Uterus (tissue), 3 donors: ENCODE measurements at regions not wholly inside any gene's neighbourhood (a gene's known extent, or its start where the extent isn't known, plus 50 kb on each side); places are given as distances from the start of the nearest gene placed in this dataset.

Experiments
- DNase-seq, 2 donors: peaks; one replicate each; pipeline ENCODE4 v3.0.0-alpha.2; 2019 to 2020
- H3K27ac ChIP-seq, 2 donors: fragments of 200-600 bp; sonication (generic); 1 replicate in 1 of 2; 2 replicates in 1 of 2; pipeline ENCODE4 v1.5.1; 2016 to 2018
- H3K27me3 ChIP-seq, 2 donors: fragments of 200-600 bp; sonication (generic); one replicate each; pipeline ENCODE4 v1.5.1; 2018 to 2019; ENCODE audit warnings: control low read depth in 1 of 2
- H3K36me3 ChIP-seq, 2 donors: fragments of 200-600 bp; sonication (generic); one replicate each; pipeline ENCODE4 v1.5.1; 2019; ENCODE audit warnings: control low read depth in 1 of 2
- H3K4me1 ChIP-seq, 2 donors: fragments of 200-600 bp; sonication (generic); one replicate each; pipeline ENCODE4 v1.5.1; 2018 to 2019; ENCODE audit warnings: control low read depth in 1 of 2
- H3K4me3 ChIP-seq, 2 donors: fragments of 200-600 bp; sonication (generic); 1 replicate in 1 of 2; 2 replicates in 1 of 2; pipeline ENCODE4 v1.5.1; 2018 to 2019; ENCODE audit warnings: mild to moderate bottlenecking in 1 of 2
- H3K9me3 ChIP-seq, 2 donors: fragments of 200-600 bp; sonication (generic); one replicate each; pipeline ENCODE4 v1.5.1; 2019; ENCODE audit warnings: control low read depth in 1 of 2
- POLR2A ChIP-seq, 2 donors: fragments of 450-650 bp; IDR thresholded peaks; one replicate each; pipeline ENCODE4 v1.6.1; 2016; ENCODE audit warnings: antibody characterized with exemption in 2 of 2, mild to moderate bottlenecking in 1 of 2, moderate library complexity in 1 of 2
- intact Hi-C: fragments of 100-400 bp; cut with DNase I; formaldehyde crosslinking; loops from one replicate; pipeline ENCODE4 v1.15.1; 2023; ENCODE audit warnings: low total_unique reads
- TF ChIP-seq, protein P1 (sequence below), 4 experiments: fragments of 200-600 bp in 2 of 4; fragments of 450-650 bp in 2 of 4; sonication (generic) in 2 of 4; IDR thresholded peaks; one replicate each; pipeline ENCODE4 v1.5.1; 2016 to 2019; ENCODE audit warnings: antibody characterized with exemption in 4 of 4, mild to moderate bottlenecking in 2 of 4, moderate library complexity in 1 of 4
- donor health status: DM: yes; HTN: yes; CAD: no.

DNA sequence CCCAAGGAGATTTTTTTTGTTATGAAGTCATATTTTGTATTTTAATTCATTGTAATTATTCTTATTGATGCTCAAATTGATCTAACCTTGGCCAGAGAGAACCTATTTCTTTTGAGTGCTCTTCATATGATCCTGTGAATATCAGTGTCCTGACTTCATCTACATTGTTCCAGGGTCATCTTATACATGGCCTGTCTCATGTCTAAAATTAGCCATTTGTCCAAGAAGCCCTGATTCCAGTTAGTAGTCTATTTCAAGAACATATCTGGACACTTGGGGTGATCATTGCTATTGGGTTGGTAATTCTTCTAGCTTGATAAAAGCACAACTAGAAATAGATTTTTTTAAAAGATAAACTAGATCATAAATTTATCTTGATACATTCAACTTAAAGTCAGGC, 266.2 kb downstream of the SPRY1 start:
- H3K9me3 ChIP-seq, result no peaks in the 10 kb centered on the region
- no peak overlapping the region for H3K4me3 ChIP-seq
- no peaks in the 10 kb centered on the region for H3K36me3 ChIP-seq
- DNase-seq, result no peak
- TF ChIP-seq, protein P1, sequence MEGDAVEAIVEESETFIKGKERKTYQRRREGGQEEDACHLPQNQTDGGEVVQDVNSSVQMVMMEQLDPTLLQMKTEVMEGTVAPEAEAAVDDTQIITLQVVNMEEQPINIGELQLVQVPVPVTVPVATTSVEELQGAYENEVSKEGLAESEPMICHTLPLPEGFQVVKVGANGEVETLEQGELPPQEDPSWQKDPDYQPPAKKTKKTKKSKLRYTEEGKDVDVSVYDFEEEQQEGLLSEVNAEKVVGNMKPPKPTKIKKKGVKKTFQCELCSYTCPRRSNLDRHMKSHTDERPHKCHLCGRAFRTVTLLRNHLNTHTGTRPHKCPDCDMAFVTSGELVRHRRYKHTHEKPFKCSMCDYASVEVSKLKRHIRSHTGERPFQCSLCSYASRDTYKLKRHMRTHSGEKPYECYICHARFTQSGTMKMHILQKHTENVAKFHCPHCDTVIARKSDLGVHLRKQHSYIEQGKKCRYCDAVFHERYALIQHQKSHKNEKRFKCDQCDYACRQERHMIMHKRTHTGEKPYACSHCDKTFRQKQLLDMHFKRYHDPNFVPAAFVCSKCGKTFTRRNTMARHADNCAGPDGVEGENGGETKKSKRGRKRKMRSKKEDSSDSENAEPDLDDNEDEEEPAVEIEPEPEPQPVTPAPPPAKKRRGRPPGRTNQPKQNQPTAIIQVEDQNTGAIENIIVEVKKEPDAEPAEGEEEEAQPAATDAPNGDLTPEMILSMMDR (IDR thresholded peaks at IDR 0.05), result no peak
- TF ChIP-seq POLR2A (IDR thresholded peaks at IDR 0.05), result no peak
- H3K4me1 ChIP-seq, result no peaks in the 10 kb centered on the region
- no peaks in the 10 kb centered on the region for H3K27me3 ChIP-seq
- H3K27ac ChIP-seq, result no peak overlapping the region
- intact Hi-C loops, result no loop called here

GRCh38 chr4:123666486-123666885, 269.9 kb downstream of the SPRY1 start:
- no peaks in the 10 kb centered on the region for H3K36me3 ChIP-seq
- no peak overlapping the region for H3K27ac ChIP-seq
- no peak overlapping the region for H3K4me3 ChIP-seq
- DNase-seq, result no peak
- TF ChIP-seq, protein P1 (IDR thresholded peaks at IDR 0.05), result no peak
- TF ChIP-seq POLR2A (IDR thresholded peaks at IDR 0.05), result no peak
- intact Hi-C loops, result no loop called here
- no peaks in the 10 kb centered on the region for H3K27me3 ChIP-seq
- H3K9me3 ChIP-seq, result no peaks in the 10 kb centered on the region
- no peaks in the 10 kb centered on the region for H3K4me1 ChIP-seq

DNA sequence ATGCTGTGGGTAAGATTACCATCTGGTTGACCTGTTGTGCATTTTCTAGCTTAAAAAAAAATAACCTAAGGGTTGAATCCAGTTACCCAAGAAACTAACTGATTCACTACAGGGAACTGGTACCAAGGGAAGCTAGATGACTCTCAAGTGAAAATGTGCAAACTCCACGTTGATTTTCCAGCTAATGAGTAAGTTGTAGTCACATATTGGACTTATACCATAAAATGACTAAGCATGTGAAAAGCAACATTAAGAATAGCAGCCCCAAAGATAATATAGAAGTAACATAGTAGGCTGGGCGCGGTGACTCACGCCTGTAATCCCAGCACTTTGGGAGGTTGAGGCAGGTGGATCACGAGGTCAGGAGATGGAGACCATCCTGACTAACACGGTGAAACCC, 270.9 kb downstream of the SPRY1 start:
- no peak for TF ChIP-seq POLR2A (IDR thresholded peaks at IDR 0.05)
- TF ChIP-seq, protein P1 (IDR thresholded peaks at IDR 0.05), result no peak
- H3K9me3 ChIP-seq, result no peaks in the 10 kb centered on the region
- intact Hi-C loops, result no loop called here
- no peak overlapping the region for H3K27ac ChIP-seq
- H3K36me3 ChIP-seq, result no peaks in the 10 kb centered on the region
- no peak overlapping the region for H3K4me3 ChIP-seq
- H3K4me1 ChIP-seq, result peaks cover 0 to 3% of the 10 kb centered on the region in 2 donors
- no peak for DNase-seq
- no peaks in the 10 kb centered on the region for H3K27me3 ChIP-seq

DNA sequence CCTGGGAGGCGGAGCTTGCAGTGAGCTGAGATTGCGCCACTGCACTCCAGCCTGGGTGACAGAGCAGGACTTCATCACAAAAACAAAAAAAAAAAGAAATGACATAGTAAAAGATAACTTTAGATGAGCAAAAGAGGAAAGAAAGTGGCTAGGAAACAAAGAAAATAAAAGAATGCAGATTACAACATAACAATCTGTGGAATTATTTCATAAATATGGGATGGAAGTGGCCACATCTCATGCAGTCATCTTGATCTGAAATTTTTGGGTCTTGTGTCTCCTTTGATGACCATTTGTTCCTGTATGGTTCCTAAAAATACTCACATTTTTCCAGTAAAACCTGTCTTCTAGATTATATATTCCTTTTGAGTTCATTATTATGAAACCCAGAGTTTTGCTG, 271.4 kb downstream of the SPRY1 start:
- no peak for DNase-seq
- Histone ChIP-seq H3K4me1 (peaks cover 0 to 3% of the 10 kb centered on the region in 2 donors), H3K36me3 (no peaks in the 10 kb centered on the region), H3K9me3 (no peaks in the 10 kb centered on the region), H3K27me3 (no peaks in the 10 kb centered on the region), H3K27ac (no peak overlapping the region), H3K4me3 (no peak overlapping the region)
- intact Hi-C loops, result no loop called here
- TF ChIP-seq POLR2A (IDR thresholded peaks at IDR 0.05), result no peak
- TF ChIP-seq, protein P1 (IDR thresholded peaks at IDR 0.05), result no peak

DNA sequence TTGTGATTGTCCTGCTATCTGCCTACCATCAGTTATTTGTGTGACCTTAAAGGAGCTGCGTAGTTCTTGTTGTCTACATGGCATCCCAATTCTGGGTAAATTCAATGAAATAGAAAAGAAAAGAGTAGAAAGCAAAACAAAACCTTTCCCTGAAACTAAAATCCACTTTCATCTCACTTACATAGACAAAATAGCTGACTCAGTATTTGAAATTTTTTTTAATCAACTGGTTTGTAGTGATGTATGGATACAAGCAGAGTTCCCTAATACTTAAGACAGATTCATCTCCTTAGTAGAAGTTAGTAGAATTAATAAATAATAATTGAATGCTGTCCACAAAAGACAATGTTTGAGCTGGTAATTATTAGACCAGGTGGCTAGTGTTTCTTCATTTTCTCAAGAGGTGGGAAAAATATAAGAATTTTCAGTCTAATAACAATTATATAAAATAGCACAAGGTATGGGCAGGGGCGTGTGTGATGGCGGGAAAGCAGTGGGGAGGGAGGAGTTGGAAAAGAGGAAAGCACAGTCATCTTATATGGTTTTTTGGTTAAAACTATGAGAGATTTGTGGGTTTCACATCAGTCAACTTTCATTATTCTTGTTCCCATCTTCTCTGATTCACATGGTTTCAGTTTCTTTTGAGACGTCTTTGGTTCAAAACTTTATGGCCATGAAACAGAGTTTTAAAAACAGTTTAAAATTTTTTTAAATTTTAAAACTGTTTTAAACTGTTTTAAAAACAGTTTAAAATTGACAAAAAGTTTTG, 275.2 kb downstream of the SPRY1 start:
- Histone ChIP-seq H3K4me1 (peaks cover 0 to 3% of the 10 kb centered on the region in 2 donors), H3K4me3 (no peak overlapping the region), H3K9me3 (no peaks in the 10 kb centered on the region), H3K36me3 (no peaks in the 10 kb centered on the region), H3K27me3 (no peaks in the 10 kb centered on the region), H3K27ac (no peak overlapping the region)
- TF ChIP-seq POLR2A (IDR thresholded peaks at IDR 0.05), result no peak
- TF ChIP-seq, protein P1 (IDR thresholded peaks at IDR 0.05), result no peak
- intact Hi-C loops, result no loop called here
- no peak for DNase-seq
